Body of pancreas (tissue), 4 donors: ENCODE measurements at regions not wholly inside any gene's neighbourhood (a gene's known extent, or its start where the extent isn't known, plus 50 kb on each side); places are given as distances from the start of the nearest gene placed in this dataset.
"Not testable (repeated sequence)": the region's sequence is repeated elsewhere in the genome, so short reads cannot be mapped to it uniquely, and the experiment has no call there.

ENCODE experiments used
- POLR2A ChIP-seq, 3 donors: fragments of 450-650 bp; IDR thresholded peaks; one replicate each; pipeline ENCODE4 v1.6.1; 2016; ENCODE audit warnings: antibody characterized with exemption in 3 of 3, mild to moderate bottlenecking in 2 of 3
- TF ChIP-seq, protein P1 (sequence below), 7 experiments: fragments of 450-650 bp in 4 of 7; fragments of 200-600 bp in 3 of 7; sonication (generic) in 3 of 7; IDR thresholded peaks; one replicate each; pipeline ENCODE4 v1.5.1; 2016 to 2019; ENCODE audit warnings: antibody characterized with exemption in 7 of 7

DNA sequence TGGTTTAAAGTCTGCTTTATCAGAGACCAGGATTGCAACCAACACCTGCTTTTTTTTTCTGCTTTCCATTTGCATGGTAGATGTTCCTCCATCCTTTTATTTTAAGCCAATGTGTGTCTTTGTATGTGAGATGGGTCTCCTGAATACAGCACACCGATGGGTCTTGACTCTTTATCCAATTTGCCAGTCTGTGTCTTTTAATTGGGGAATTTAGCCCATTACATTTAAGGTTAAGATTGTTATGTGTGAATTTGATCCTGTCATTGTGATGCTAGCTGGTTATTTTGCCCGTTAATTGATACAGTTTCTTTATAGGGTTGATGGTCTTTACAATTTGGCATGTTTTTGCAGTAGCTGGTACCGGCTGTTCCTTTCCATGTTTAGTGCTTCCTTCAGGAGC, 128.4 kb downstream of the ADCYAP1 start:
- TF ChIP-seq, protein P1, sequence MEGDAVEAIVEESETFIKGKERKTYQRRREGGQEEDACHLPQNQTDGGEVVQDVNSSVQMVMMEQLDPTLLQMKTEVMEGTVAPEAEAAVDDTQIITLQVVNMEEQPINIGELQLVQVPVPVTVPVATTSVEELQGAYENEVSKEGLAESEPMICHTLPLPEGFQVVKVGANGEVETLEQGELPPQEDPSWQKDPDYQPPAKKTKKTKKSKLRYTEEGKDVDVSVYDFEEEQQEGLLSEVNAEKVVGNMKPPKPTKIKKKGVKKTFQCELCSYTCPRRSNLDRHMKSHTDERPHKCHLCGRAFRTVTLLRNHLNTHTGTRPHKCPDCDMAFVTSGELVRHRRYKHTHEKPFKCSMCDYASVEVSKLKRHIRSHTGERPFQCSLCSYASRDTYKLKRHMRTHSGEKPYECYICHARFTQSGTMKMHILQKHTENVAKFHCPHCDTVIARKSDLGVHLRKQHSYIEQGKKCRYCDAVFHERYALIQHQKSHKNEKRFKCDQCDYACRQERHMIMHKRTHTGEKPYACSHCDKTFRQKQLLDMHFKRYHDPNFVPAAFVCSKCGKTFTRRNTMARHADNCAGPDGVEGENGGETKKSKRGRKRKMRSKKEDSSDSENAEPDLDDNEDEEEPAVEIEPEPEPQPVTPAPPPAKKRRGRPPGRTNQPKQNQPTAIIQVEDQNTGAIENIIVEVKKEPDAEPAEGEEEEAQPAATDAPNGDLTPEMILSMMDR (IDR thresholded peaks at IDR 0.05), result not testable (repeated sequence)
- not testable (repeated sequence) for TF ChIP-seq POLR2A (IDR thresholded peaks at IDR 0.05)
